ENCODE measurements at regions not wholly inside any gene's neighbourhood (a gene's known extent, or its start where the extent isn't known, plus 50 kb on each side); places are given as distances from the start of the nearest gene placed in this dataset.

DNA sequence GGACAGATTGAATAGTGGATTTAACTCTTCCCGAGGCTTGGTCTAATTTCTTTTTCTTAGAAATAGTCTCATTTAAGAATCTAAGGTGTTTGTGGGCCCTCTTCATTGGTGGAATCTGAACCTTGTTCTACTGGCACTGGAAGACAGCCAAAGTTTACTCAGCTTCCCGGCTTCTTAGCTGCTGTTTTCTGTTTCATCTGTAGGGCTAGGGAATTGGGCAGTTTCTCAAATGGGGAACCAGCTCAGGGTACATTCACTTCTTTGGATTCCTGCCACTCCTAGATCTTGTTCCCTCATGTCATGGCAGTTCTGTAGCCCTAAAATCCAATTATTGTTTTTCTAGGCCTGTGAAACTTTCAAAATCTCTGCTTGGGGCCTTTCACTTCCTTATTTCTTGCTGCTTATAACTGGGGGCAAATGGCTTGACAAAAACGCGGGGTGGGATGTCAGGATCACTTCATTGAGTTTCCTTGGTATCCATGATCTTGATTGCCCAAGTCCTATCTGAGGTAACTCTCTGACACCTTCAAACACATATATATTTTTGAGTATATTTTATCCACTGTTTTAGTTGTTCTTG, 985.0 kb downstream of the C4orf33 start:
- TF ChIP-seq, protein P1, sequence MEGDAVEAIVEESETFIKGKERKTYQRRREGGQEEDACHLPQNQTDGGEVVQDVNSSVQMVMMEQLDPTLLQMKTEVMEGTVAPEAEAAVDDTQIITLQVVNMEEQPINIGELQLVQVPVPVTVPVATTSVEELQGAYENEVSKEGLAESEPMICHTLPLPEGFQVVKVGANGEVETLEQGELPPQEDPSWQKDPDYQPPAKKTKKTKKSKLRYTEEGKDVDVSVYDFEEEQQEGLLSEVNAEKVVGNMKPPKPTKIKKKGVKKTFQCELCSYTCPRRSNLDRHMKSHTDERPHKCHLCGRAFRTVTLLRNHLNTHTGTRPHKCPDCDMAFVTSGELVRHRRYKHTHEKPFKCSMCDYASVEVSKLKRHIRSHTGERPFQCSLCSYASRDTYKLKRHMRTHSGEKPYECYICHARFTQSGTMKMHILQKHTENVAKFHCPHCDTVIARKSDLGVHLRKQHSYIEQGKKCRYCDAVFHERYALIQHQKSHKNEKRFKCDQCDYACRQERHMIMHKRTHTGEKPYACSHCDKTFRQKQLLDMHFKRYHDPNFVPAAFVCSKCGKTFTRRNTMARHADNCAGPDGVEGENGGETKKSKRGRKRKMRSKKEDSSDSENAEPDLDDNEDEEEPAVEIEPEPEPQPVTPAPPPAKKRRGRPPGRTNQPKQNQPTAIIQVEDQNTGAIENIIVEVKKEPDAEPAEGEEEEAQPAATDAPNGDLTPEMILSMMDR (IDR thresholded peaks at IDR 0.05 in 2 of 3, conservative IDR thresholded peaks at IDR 0.05 in 1 of 3; ENCODE audit: control insufficient read depth in 2 of 3, extremely low read depth in 1 of 3, insufficient read depth in 1 of 3, low read depth in 3 of 3, low read length in 3 of 3), result no peak
- TF ChIP-seq JUND (IDR thresholded peaks at IDR 0.05; ENCODE audit: low read depth, low read length) (no peak), CHD2 (IDR thresholded peaks at IDR 0.05; ENCODE audit: borderline replicate concordance, low read depth, low read length) (no peak), POU2F2 (IDR thresholded peaks at IDR 0.05; ENCODE audit: borderline replicate concordance, low read depth, low read length) (no peak), TCF12 (IDR thresholded peaks at IDR 0.05; ENCODE audit: low read depth, low read length) (no peak), POLR2A (IDR thresholded peaks at IDR 0.05; ENCODE audit: low read depth, low read length) (no peak), SMC3 (IDR thresholded peaks at IDR 0.05; ENCODE audit: borderline replicate concordance, low read length) (no peak), EP300 (IDR thresholded peaks at IDR 0.05; ENCODE audit: borderline replicate concordance in 1 of 2, control insufficient read depth in 1 of 2, low read depth in 2 of 2, low read length in 2 of 2) (no peak), IKZF1 (conservative IDR thresholded peaks at IDR 0.05) (no peak), ZNF207 (IDR thresholded peaks at IDR 0.05; ENCODE audit: borderline replicate concordance) (no peak), MYB (IDR thresholded peaks at IDR 0.05; ENCODE audit: borderline replicate concordance, low read depth, low read length) (no peak)
- TF ChIP-seq, protein P2, sequence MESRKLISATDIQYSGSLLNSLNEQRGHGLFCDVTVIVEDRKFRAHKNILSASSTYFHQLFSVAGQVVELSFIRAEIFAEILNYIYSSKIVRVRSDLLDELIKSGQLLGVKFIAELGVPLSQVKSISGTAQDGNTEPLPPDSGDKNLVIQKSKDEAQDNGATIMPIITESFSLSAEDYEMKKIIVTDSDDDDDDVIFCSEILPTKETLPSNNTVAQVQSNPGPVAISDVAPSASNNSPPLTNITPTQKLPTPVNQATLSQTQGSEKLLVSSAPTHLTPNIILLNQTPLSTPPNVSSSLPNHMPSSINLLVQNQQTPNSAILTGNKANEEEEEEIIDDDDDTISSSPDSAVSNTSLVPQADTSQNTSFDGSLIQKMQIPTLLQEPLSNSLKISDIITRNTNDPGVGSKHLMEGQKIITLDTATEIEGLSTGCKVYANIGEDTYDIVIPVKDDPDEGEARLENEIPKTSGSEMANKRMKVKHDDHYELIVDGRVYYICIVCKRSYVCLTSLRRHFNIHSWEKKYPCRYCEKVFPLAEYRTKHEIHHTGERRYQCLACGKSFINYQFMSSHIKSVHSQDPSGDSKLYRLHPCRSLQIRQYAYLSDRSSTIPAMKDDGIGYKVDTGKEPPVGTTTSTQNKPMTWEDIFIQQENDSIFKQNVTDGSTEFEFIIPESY (IDR thresholded peaks at IDR 0.05), result no peak
- TF ChIP-seq, protein P3, sequence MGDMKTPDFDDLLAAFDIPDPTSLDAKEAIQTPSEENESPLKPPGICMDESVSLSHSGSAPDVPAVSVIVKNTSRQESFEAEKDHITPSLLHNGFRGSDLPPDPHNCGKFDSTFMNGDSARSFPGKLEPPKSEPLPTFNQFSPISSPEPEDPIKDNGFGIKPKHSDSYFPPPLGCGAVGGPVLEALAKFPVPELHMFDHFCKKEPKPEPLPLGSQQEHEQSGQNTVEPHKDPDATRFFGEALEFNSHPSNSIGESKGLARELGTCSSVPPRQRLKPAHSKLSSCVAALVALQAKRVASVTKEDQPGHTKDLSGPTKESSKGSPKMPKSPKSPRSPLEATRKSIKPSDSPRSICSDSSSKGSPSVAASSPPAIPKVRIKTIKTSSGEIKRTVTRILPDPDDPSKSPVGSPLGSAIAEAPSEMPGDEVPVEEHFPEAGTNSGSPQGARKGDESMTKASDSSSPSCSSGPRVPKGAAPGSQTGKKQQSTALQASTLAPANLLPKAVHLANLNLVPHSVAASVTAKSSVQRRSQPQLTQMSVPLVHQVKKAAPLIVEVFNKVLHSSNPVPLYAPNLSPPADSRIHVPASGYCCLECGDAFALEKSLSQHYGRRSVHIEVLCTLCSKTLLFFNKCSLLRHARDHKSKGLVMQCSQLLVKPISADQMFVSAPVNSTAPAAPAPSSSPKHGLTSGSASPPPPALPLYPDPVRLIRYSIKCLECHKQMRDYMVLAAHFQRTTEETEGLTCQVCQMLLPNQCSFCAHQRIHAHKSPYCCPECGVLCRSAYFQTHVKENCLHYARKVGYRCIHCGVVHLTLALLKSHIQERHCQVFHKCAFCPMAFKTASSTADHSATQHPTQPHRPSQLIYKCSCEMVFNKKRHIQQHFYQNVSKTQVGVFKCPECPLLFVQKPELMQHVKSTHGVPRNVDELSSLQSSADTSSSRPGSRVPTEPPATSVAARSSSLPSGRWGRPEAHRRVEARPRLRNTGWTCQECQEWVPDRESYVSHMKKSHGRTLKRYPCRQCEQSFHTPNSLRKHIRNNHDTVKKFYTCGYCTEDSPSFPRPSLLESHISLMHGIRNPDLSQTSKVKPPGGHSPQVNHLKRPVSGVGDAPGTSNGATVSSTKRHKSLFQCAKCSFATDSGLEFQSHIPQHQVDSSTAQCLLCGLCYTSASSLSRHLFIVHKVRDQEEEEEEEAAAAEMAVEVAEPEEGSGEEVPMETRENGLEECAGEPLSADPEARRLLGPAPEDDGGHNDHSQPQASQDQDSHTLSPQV (IDR thresholded peaks at IDR 0.05), result no peak
- TF ChIP-seq, protein P4, sequence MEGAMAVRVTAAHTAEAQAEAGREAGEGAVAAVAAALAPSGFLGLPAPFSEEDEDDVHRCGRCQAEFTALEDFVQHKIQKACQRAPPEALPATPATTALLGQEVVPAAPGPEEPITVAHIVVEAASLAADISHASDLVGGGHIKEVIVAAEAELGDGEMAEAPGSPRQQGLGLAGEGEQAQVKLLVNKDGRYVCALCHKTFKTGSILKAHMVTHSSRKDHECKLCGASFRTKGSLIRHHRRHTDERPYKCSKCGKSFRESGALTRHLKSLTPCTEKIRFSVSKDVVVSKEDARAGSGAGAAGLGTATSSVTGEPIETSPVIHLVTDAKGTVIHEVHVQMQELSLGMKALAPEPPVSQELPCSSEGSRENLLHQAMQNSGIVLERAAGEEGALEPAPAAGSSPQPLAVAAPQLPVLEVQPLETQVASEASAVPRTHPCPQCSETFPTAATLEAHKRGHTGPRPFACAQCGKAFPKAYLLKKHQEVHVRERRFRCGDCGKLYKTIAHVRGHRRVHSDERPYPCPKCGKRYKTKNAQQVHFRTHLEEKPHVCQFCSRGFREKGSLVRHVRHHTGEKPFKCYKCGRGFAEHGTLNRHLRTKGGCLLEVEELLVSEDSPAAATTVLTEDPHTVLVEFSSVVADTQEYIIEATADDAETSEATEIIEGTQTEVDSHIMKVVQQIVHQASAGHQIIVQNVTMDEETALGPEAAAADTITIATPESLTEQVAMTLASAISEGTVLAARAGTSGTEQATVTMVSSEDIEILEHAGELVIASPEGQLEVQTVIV (IDR thresholded peaks at IDR 0.05; ENCODE audit: borderline replicate concordance, partially characterized antibody), result no peak

Data from GM12878 (cell line).